ENCODE measurements at regions not wholly inside any gene's neighbourhood (a gene's known extent, or its start where the extent isn't known, plus 50 kb on each side); places are given as distances from the start of the nearest gene placed in this dataset.
A peak's percentile ranks its signal among the peaks of the same experiment; 100 is the strongest.

- Mint-ChIP-seq H3K4me1 (no peaks in the 10 kb centered on the region), H3K27me3 (peaks cover 3 to 5% of the 10 kb centered on the region in 2 donors), H3K36me3 (no peaks in the 10 kb centered on the region), H3K27ac (no peak overlapping the region), H3K9me3 (peaks cover 0 to 2% (median 0%) of the 10 kb centered on the region in 5 donors), H3K4me3 (no peak overlapping the region)
- Histone ChIP-seq H3K27me3 (ENCODE audit: insufficient read depth, low read length, poor library complexity, severe bottlenecking) (no peaks in the 10 kb centered on the region), H3K4me3 (ENCODE audit: low read length) (no peak overlapping the region), H3K4me1 (ENCODE audit: insufficient read depth, low read length) (no peaks in the 10 kb centered on the region), H3K36me3 (ENCODE audit: insufficient read depth, low read length) (no peaks in the 10 kb centered on the region), H3K9me3 (ENCODE audit: low read length) (no peaks in the 10 kb centered on the region), H3K27ac (ENCODE audit: low read depth, low read length) (no peak overlapping the region)
- ChIA-PET CTCF (interaction anchor here (1.4 kb wide), 1 partner anchor 11 kb away, joined by 4 read pairs; no protein-coding TSS in a partner anchor), POLR2A (no interaction called here)
- DNase-seq: no peak
These were observed 127.4 kb downstream of the ZNF330 start for GRCh38 chr4:141348125-141348524.

DNA sequence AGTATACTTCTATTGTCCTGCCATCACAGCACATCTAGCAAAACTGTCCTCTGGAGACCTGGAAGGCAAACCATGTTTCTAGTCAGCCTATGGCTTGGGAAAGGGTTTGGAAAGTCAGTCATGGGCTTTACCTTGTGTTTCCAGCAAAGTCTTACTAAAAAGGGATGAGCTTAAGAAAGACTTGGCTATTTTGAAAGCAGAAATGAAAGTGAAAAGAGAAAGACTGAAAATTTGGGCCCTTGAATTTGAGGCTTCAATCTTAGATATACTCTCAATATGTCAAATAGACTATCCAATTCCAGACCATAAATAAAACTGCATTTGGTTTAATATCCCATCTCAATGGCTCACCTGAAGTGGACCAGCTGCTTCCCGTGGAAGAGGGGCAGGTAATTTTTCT lies 127.9 kb downstream of the ZNF330 start:
- H3K4me3 Mint-ChIP-seq: no peak overlapping the region
- no peaks in the 10 kb centered on the region for H3K9me3 ChIP-seq (ENCODE audit: low read length)
- H3K27me3 Mint-ChIP-seq: peaks cover 3 to 5% of the 10 kb centered on the region in 2 donors
- CTCF ChIA-PET: interaction anchor here (1.4 kb wide), 1 partner anchor 11 kb away, joined by 4 read pairs; no protein-coding TSS in a partner anchor
- no peak overlapping the region for H3K4me3 ChIP-seq (ENCODE audit: low read length)
- DNase-seq: no peak
- H3K36me3 Mint-ChIP-seq: no peaks in the 10 kb centered on the region
- H3K27ac Mint-ChIP-seq: no peak overlapping the region
- POLR2A ChIA-PET: no interaction called here
- H3K27ac ChIP-seq (ENCODE audit: low read depth, low read length): no peak overlapping the region
- H3K27me3 ChIP-seq (ENCODE audit: insufficient read depth, low read length, poor library complexity, severe bottlenecking): no peaks in the 10 kb centered on the region
- no peaks in the 10 kb centered on the region for H3K4me1 Mint-ChIP-seq
- H3K36me3 ChIP-seq (ENCODE audit: insufficient read depth, low read length): no peaks in the 10 kb centered on the region
- peaks cover 0 to 2% (median 0%) of the 10 kb centered on the region in 5 donors for H3K9me3 Mint-ChIP-seq
- no peaks in the 10 kb centered on the region for H3K4me1 ChIP-seq (ENCODE audit: insufficient read depth, low read length)

GRCh38 chr4:141349236-141349635 lies 128.5 kb downstream of the ZNF330 start:
- Histone ChIP-seq H3K9me3 (ENCODE audit: low read length) (no peaks in the 10 kb centered on the region), H3K4me3 (ENCODE audit: low read length) (no peak overlapping the region), H3K36me3 (ENCODE audit: insufficient read depth, low read length) (no peaks in the 10 kb centered on the region), H3K27ac (ENCODE audit: low read depth, low read length) (no peak overlapping the region), H3K4me1 (ENCODE audit: insufficient read depth, low read length) (no peaks in the 10 kb centered on the region), H3K27me3 (ENCODE audit: insufficient read depth, low read length, poor library complexity, severe bottlenecking) (no peaks in the 10 kb centered on the region)
- H3K9me3 Mint-ChIP-seq: peaks cover 0 to 2% (median 0%) of the 10 kb centered on the region in 5 donors
- no peak for DNase-seq
- H3K27me3 Mint-ChIP-seq: peaks cover 0 to 3% of the 10 kb centered on the region in 2 donors
- ChIA-PET POLR2A (no interaction called here), CTCF (interaction anchor here (1.4 kb wide), 1 partner anchor 10 kb away, joined by 4 read pairs; no protein-coding TSS in a partner anchor)
- no peak overlapping the region for H3K4me3 Mint-ChIP-seq
- H3K36me3 Mint-ChIP-seq: no peaks in the 10 kb centered on the region
- no peak overlapping the region for H3K27ac Mint-ChIP-seq
- H3K4me1 Mint-ChIP-seq: no peaks in the 10 kb centered on the region

DNA sequence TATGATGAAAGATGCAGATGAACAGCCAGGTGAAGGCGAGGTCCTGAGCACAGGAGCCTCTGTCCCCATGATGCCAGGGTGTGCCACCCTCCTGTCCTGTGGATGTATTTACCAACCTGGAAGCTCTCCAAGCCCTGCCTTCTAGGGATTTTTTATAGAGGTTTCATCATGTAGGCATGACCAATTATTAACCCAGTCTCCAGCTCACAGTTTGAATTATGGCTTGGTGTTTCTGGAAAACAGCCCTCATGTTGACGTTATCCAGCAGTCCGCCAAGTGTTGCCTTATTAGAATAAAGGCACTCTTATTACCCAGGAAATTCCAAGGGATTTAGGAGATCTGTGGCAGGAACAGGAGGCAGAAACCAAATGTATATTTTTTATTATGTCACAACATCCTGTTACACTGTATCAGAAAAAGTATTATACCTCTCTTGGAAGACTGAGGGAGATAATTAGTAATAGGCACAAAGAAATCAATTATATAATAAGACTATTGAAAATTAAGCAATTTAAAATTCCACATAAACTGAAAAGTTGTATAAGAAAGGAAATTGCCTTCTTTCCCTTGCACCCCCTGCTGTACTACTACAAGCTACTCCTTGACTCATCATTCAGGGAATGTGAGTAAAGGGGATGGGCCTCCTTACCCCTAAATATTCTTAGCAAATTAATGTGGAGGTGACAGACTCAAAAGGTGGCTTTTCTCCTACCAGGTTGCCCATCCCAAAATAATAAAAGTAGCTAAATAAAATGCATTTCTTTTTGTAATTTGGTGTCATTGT lies 129.6 kb downstream of the ZNF330 start:
- Histone ChIP-seq H3K9me3 (ENCODE audit: low read length) (no peaks in the 10 kb centered on the region), H3K36me3 (ENCODE audit: insufficient read depth, low read length) (no peaks in the 10 kb centered on the region), H3K4me3 (ENCODE audit: low read length) (no peak overlapping the region), H3K27me3 (ENCODE audit: insufficient read depth, low read length, poor library complexity, severe bottlenecking) (no peaks in the 10 kb centered on the region), H3K27ac (ENCODE audit: low read depth, low read length) (no peak overlapping the region), H3K4me1 (ENCODE audit: insufficient read depth, low read length) (no peaks in the 10 kb centered on the region)
- no peak for DNase-seq
- Mint-ChIP-seq H3K4me3 (no peak overlapping the region), H3K9me3 (peaks cover 0 to 2% (median 0%) of the 10 kb centered on the region in 5 donors), H3K27me3 (peaks cover 0 to 3% of the 10 kb centered on the region in 2 donors), H3K36me3 (no peaks in the 10 kb centered on the region), H3K27ac (no peak overlapping the region), H3K4me1 (no peaks in the 10 kb centered on the region)
- ChIA-PET CTCF (no interaction called here), POLR2A (no interaction called here)

- DNase-seq: no peak
- no peaks in the 10 kb centered on the region for H3K4me1 ChIP-seq (ENCODE audit: insufficient read depth, low read length)
- H3K27me3 ChIP-seq (ENCODE audit: insufficient read depth, low read length, poor library complexity, severe bottlenecking): no peaks in the 10 kb centered on the region
- Mint-ChIP-seq H3K9me3 (peaks cover 0 to 2% (median 0%) of the 10 kb centered on the region in 5 donors), H3K27ac (no peak overlapping the region), H3K4me3 (no peak overlapping the region), H3K4me1 (no peaks in the 10 kb centered on the region), H3K36me3 (no peaks in the 10 kb centered on the region), H3K27me3 (peaks cover 0 to 3% of the 10 kb centered on the region in 2 donors)
- POLR2A ChIA-PET: no interaction called here
- H3K27ac ChIP-seq (ENCODE audit: low read depth, low read length): no peak overlapping the region
- no peaks in the 10 kb centered on the region for H3K36me3 ChIP-seq (ENCODE audit: insufficient read depth, low read length)
- H3K9me3 ChIP-seq (ENCODE audit: low read length): no peaks in the 10 kb centered on the region
- H3K4me3 ChIP-seq (ENCODE audit: low read length): no peak overlapping the region
- CTCF ChIA-PET: no interaction called here
These were observed 131.6 kb downstream of the ZNF330 start for GRCh38 chr4:141352331-141352730.

GRCh38 chr4:141352909-141353525 lies 132.3 kb downstream of the ZNF330 start:
- ChIA-PET POLR2A (no interaction called here), CTCF (no interaction called here)
- Mint-ChIP-seq H3K4me3 (no peak overlapping the region), H3K27ac (no peak overlapping the region), H3K27me3 (peaks cover 0 to 3% of the 10 kb centered on the region in 2 donors), H3K4me1 (no peaks in the 10 kb centered on the region), H3K36me3 (no peaks in the 10 kb centered on the region), H3K9me3 (no peaks in the 10 kb centered on the region)
- no peaks in the 10 kb centered on the region for H3K27me3 ChIP-seq (ENCODE audit: insufficient read depth, low read length, poor library complexity, severe bottlenecking)
- H3K4me3 ChIP-seq (ENCODE audit: low read length): no peak overlapping the region
- H3K36me3 ChIP-seq (ENCODE audit: insufficient read depth, low read length): no peaks in the 10 kb centered on the region
- no peak for DNase-seq
- H3K27ac ChIP-seq (ENCODE audit: low read depth, low read length): no peak overlapping the region
- no peaks in the 10 kb centered on the region for H3K9me3 ChIP-seq (ENCODE audit: low read length)
- H3K4me1 ChIP-seq (ENCODE audit: insufficient read depth, low read length): no peaks in the 10 kb centered on the region

DNA sequence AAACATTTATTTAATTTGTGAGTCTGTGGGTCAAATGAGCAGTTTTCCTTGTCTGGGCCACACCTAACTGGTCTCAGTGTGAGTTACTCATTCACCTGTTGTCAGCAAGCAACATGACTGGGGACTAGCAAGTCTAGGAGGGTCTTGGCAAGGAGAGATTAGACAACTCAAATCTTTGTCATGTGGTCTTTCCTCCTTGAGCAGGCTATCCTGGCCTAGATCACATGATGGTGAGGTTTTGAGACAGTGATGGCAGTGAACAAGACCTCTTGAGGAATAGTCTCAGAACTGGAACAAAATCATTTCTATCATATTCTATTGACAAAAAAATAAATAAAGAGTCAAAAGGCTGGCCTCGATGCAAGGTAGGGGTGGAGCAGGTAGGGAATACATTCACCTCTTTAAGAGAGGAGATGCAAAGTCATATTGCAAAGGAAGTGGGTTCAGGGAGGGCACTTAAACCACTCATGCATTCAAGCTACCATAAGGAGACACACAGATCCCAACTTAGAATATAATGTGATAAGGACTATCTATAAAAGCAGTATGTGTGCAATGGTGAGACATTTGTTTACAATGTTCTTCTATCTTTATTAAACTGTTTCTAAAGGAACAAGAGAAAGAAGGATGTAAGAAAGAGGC lies 135.7 kb downstream of the ZNF330 start:
- H3K27ac ChIP-seq (ENCODE audit: low read depth, low read length): no peak overlapping the region
- no peaks in the 10 kb centered on the region for H3K4me1 ChIP-seq (ENCODE audit: insufficient read depth, low read length)
- Mint-ChIP-seq H3K9me3 (peaks cover 0 to 4% (median under 1%) of the 10 kb centered on the region in 5 donors), H3K4me1 (no peaks in the 10 kb centered on the region), H3K27ac (peak overlapping the region in 1 of 8 donors; percentile 59), H3K4me3 (no peak overlapping the region), H3K36me3 (no peaks in the 10 kb centered on the region), H3K27me3 (peaks cover 7% of the 10 kb centered on the region in 2 donors)
- no peak overlapping the region for H3K4me3 ChIP-seq (ENCODE audit: low read length)
- no peaks in the 10 kb centered on the region for H3K9me3 ChIP-seq (ENCODE audit: low read length)
- no peak for DNase-seq
- no peaks in the 10 kb centered on the region for H3K27me3 ChIP-seq (ENCODE audit: insufficient read depth, low read length, poor library complexity, severe bottlenecking)
- ChIA-PET CTCF (interaction anchor here (1.0 kb wide), 1 partner anchor 10 kb away, joined by 3 read pairs; no protein-coding TSS in a partner anchor), POLR2A (no interaction called here)
- H3K36me3 ChIP-seq (ENCODE audit: insufficient read depth, low read length): no peaks in the 10 kb centered on the region

DNA sequence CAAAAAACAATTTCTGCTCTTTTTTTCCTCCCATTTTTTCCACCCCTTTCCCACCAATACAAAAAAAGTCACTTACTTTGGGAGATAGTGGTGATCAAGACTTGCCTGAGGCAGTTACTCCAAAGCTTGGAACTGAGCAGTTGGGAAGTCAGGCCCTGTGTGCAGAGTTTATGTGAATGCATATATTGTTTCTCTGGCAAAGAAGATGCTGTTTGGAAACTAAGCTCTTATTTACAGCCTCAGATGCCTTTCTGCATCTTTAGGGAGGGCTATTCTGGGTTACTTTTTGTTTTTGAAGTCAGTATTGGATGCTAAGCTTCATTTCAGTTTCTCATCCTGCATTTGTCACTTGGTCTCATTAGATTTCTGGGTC lies 136.3 kb downstream of the ZNF330 start:
- POLR2A ChIA-PET: no interaction called here
- Mint-ChIP-seq H3K4me1 (no peaks in the 10 kb centered on the region), H3K27ac (no peak overlapping the region), H3K27me3 (peaks cover 7% of the 10 kb centered on the region in 2 donors), H3K4me3 (no peak overlapping the region), H3K9me3 (peaks cover 0 to 7% (median 4%) of the 10 kb centered on the region in 5 donors), H3K36me3 (no peaks in the 10 kb centered on the region)
- H3K4me1 ChIP-seq (ENCODE audit: insufficient read depth, low read length): no peaks in the 10 kb centered on the region
- H3K36me3 ChIP-seq (ENCODE audit: insufficient read depth, low read length): no peaks in the 10 kb centered on the region
- no peak for DNase-seq
- no peaks in the 10 kb centered on the region for H3K27me3 ChIP-seq (ENCODE audit: insufficient read depth, low read length, poor library complexity, severe bottlenecking)
- no peak overlapping the region for H3K4me3 ChIP-seq (ENCODE audit: low read length)
- no peak overlapping the region for H3K27ac ChIP-seq (ENCODE audit: low read depth, low read length)
- CTCF ChIA-PET: interaction anchor here (1.0 kb wide), 1 partner anchor 11 kb away, joined by 3 read pairs; no protein-coding TSS in a partner anchor
- H3K9me3 ChIP-seq (ENCODE audit: low read length): no peaks in the 10 kb centered on the region

Measured in CD8-positive, alpha-beta memory T cell (primary cell).